IMR-90 (cell line): ENCODE measurements at regions not wholly inside any gene's neighbourhood (a gene's known extent, or its start where the extent isn't known, plus 50 kb on each side); places are given as distances from the start of the nearest gene placed in this dataset.

Experiments used
- ATAC-seq: fragments of 200-7000 bp; cut with Tn5 transposase; 2 replicates; pipeline ENCODE4 v1.9.1; 2020; ENCODE audit warnings: low read depth, mild to moderate bottlenecking, moderate library complexity
- BruUV-seq: library from RNA; stranded (reverse); fragments of 400-500 nt; replicated peaks from 2 replicates; lab custom pipeline; 2021; lab: Mats Ljungman, UMichigan
- CTCF ChIA-PET: fragments of 300-600 bp; formaldehyde crosslinking; extraction: SDS; loops from one replicate; lab custom pipeline; 2021; ENCODE audit warnings: antibody characterized with exemption; lab: Yijun Ruan, JAX
- POLR2A ChIA-PET: fragments of 300-600 bp; sonication (Branson Sonifier 250); formaldehyde crosslinking; loops from one replicate; lab custom pipeline; 2022; ENCODE audit warnings: antibody characterized with exemption; ENCODE audit not compliant: unreplicated experiment; lab: Charles Lee
- DNase-seq: peaks from one replicate; pipeline ENCODE4 v3.0.0; 2013
- H2AFZ ChIP-seq: replicated peaks from 2 replicates; pipeline ENCODE3; 2013; ENCODE audit warnings: low read length, mild to moderate bottlenecking; ENCODE audit not compliant: poor library complexity
- H2AK5ac ChIP-seq: 2 replicates; pipeline ENCODE4 v1.6.1; 2013; ENCODE audit warnings: low read depth, low read length, inconsistent platforms
- H2AK9ac ChIP-seq: replicated peaks from 2 replicates; pipeline ENCODE3; 2013; ENCODE audit warnings: mild to moderate bottlenecking, low read depth, low read length, moderate library complexity; ENCODE audit not compliant: poor library complexity
- H2BK120ac ChIP-seq: 2 replicates; pipeline ENCODE4 v1.6.1; 2013; ENCODE audit warnings: low read depth, low read length, inconsistent platforms
- H2BK15ac ChIP-seq: 3 replicates; pipeline ENCODE4 v1.6.1; 2013; ENCODE audit warnings: low read depth, low read length, inconsistent platforms
- H2BK20ac ChIP-seq: 2 replicates; pipeline ENCODE4 v1.6.1; 2013; ENCODE audit warnings: low read depth, mild to moderate bottlenecking, inconsistent platforms, low read length, moderate library complexity
- H2BK5ac ChIP-seq: 2 replicates; pipeline ENCODE4 v1.6.1; 2013; ENCODE audit warnings: mild to moderate bottlenecking, low read depth, low read length, inconsistent platforms; ENCODE audit not compliant: poor library complexity, severe bottlenecking
- H3K14ac ChIP-seq: replicated peaks from 2 replicates; pipeline ENCODE4 v1.6.1; 2013; ENCODE audit warnings: low read depth, low read length, inconsistent platforms
- H3K18ac ChIP-seq: 2 replicates; pipeline ENCODE4 v1.6.1; 2013; ENCODE audit warnings: low read depth, low read length, control low read depth
- H3K23ac ChIP-seq: 2 replicates; pipeline ENCODE4 v1.6.1; 2013; ENCODE audit warnings: low read depth, low read length, inconsistent platforms
- H3K27ac ChIP-seq: 2 replicates; pipeline ENCODE4 v1.5.1; 2013; ENCODE audit warnings: mild to moderate bottlenecking, control low read depth, low read length; ENCODE audit not compliant: insufficient read depth
- H3K27me3 ChIP-seq: 2 replicates; pipeline ENCODE4 v1.6.1; 2013; ENCODE audit warnings: low read length; ENCODE audit not compliant: control insufficient read depth, insufficient read depth
- H3K36me3 ChIP-seq: 2 replicates; pipeline ENCODE4 v1.6.1; 2013; ENCODE audit warnings: low read length, mixed read lengths; ENCODE audit not compliant: control insufficient read depth, insufficient read depth
- H3K4ac ChIP-seq: 2 replicates; pipeline ENCODE4 v1.6.1; 2013; ENCODE audit warnings: low read depth, low read length, inconsistent platforms
- H3K4me1 ChIP-seq: 2 replicates; pipeline ENCODE4 v1.6.1; 2013; ENCODE audit warnings: low read length, mixed read lengths; ENCODE audit not compliant: control insufficient read depth, insufficient read depth
- H3K4me2 ChIP-seq: 2 replicates; pipeline ENCODE4 v1.6.1; 2013; ENCODE audit warnings: low read depth, mild to moderate bottlenecking, control low read depth, low read length, moderate library complexity
- H3K4me3 ChIP-seq: 2 replicates; pipeline ENCODE4 v1.5.1; 2013; ENCODE audit warnings: low read depth, mild to moderate bottlenecking, control low read depth, low read length, moderate library complexity; ENCODE audit not compliant: insufficient read depth
- H3K56ac ChIP-seq: 2 replicates; pipeline ENCODE4 v1.6.1; 2013; ENCODE audit warnings: low read length, inconsistent platforms; ENCODE audit not compliant: insufficient read depth; ENCODE audit errors: extremely low read depth
- H3K79me1 ChIP-seq, 2 experiments: 2 replicates each; pipeline ENCODE4 v1.6.1; 2013; ENCODE audit warnings: low read length in 2 of 2, inconsistent platforms in 1 of 2, low read depth in 1 of 2
- H3K9ac ChIP-seq: 2 replicates; pipeline ENCODE4 v1.6.1; 2013; ENCODE audit warnings: low read depth, low read length, control low read depth
- H3K9me1 ChIP-seq: 2 replicates; pipeline ENCODE4 v1.6.1; 2013; ENCODE audit warnings: low read length, inconsistent platforms; ENCODE audit not compliant: insufficient read depth
- H3K9me3 ChIP-seq: 2 replicates; pipeline ENCODE4 v1.6.1; 2013; ENCODE audit warnings: low read length; ENCODE audit not compliant: control insufficient read depth, insufficient read depth
- H4K20me1 ChIP-seq: 2 replicates; pipeline ENCODE4 v1.6.1; 2013; ENCODE audit warnings: low read length, inconsistent platforms; ENCODE audit not compliant: insufficient read depth
- H4K5ac ChIP-seq: 2 replicates; pipeline ENCODE4 v1.6.1; 2013; ENCODE audit warnings: mild to moderate bottlenecking, low read depth, low read length, control low read depth
- H4K8ac ChIP-seq, 2 experiments: 2 replicates each; pipeline ENCODE4 v1.6.1; 2013; ENCODE audit warnings: low read depth in 2 of 2, low read length in 2 of 2, control low read depth in 1 of 2, inconsistent platforms in 1 of 2
- H4K91ac ChIP-seq: 2 replicates; pipeline ENCODE4 v1.6.1; 2013; ENCODE audit warnings: low read depth, low read length, inconsistent platforms; ENCODE audit not compliant: insufficient read depth
- BHLHE40 ChIP-seq: fragments of 150-350 bp; IDR thresholded peaks from 2 replicates; pipeline ENCODE4 v1.6.1; 2016; ENCODE audit warnings: mild to moderate bottlenecking, low read depth, low read length
- CTCF ChIP-seq: conservative IDR thresholded peaks from 2 replicates; pipeline ENCODE4 v1.5.1; 2012; ENCODE audit warnings: mild to moderate bottlenecking, low read depth, low read length, improper control_type of control experiment
- FOS ChIP-seq: fragments of 150-350 bp; IDR thresholded peaks from 2 replicates; pipeline ENCODE4 v1.6.1; 2016; ENCODE audit warnings: low read depth, low read length
- MAFK ChIP-seq: IDR thresholded peaks from 2 replicates; pipeline ENCODE4 v1.6.1; 2012; ENCODE audit warnings: low read depth, low read length, improper control_type of control experiment
- MAZ ChIP-seq: IDR thresholded peaks from 2 replicates; pipeline ENCODE4 v1.6.1; 2012; ENCODE audit warnings: low read depth, mild to moderate bottlenecking, low read length, improper control_type of control experiment, moderate library complexity, borderline replicate concordance
- POLR2A ChIP-seq: IDR thresholded peaks from 2 replicates; pipeline ENCODE4 v1.6.1; 2012; ENCODE audit warnings: mild to moderate bottlenecking, low read depth, low read length
- RAD21 ChIP-seq: IDR thresholded peaks from 2 replicates; pipeline ENCODE4 v1.6.1; 2012; ENCODE audit warnings: low read length, improper control_type of control experiment
- RCOR1 ChIP-seq: IDR thresholded peaks from 2 replicates; pipeline ENCODE4 v1.6.1; 2012; ENCODE audit warnings: mild to moderate bottlenecking, low read length, improper control_type of control experiment; ENCODE audit not compliant: insufficient replicate concordance
- SMC3 ChIP-seq: fragments of 150-350 bp; IDR thresholded peaks from 2 replicates; pipeline ENCODE4 v1.6.1; 2016; ENCODE audit warnings: low read depth, mild to moderate bottlenecking, antibody characterized with exemption, low read length, moderate library complexity
- WGBS, 2 experiments: methylation state at CpG; one replicate each; pipeline versions ENCODE4 v1.1.5 to v1.1.7; 2013; ENCODE audit warnings: missing lambda C conversion rate in 2 of 2; ENCODE audit not compliant: insufficient read length in 1 of 2; ENCODE audit errors: extremely low coverage in 2 of 2; 5-methylcytosine and 5-hydroxymethylcytosine counted together
- dilution Hi-C: fragments of 300-500 bp; cut with HindIII; formaldehyde crosslinking; loops from one replicate; pipeline ENCODE4 v1.14.3; 2018; ENCODE audit warnings: low sequenced_read_pairs; ENCODE audit not compliant: unreplicated experiment
- in situ Hi-C: fragments of 300-500 bp; cut with MboI; formaldehyde crosslinking; loops from 3 replicates; pipeline ENCODE4 v1.14.3; 2019; ENCODE audit warnings: low sequenced_read_pairs, inconsistent platforms, mixed read lengths
- intact Hi-C: fragments of 100-400 bp; cut with micrococcal nuclease; formaldehyde crosslinking; loops from 2 replicates; pipeline ENCODE4 v1.10.0; 2022

GRCh38 chr10:64497306-64497705 lies 976.1 kb downstream of the REEP3 start:
- Histone ChIP-seq H3K4ac (no peak overlapping the region), H2AK5ac (no peak overlapping the region), H3K4me3 (no peak overlapping the region), H3K27ac (no peak overlapping the region), H3K36me3 (no peaks in the 10 kb centered on the region), H2BK20ac (no peak overlapping the region), H4K5ac (no peak overlapping the region), H3K56ac (no peak overlapping the region), H3K9ac (no peak overlapping the region), H3K4me2 (no peak overlapping the region), H3K4me1 (no peaks in the 10 kb centered on the region), H2AFZ (no peak overlapping the region), H2BK120ac (no peak overlapping the region), H3K14ac (no peak overlapping the region), H4K20me1 (no peaks in the 10 kb centered on the region), H2BK15ac (no peak overlapping the region), H3K18ac (no peak overlapping the region), H3K23ac (no peak overlapping the region), H2BK5ac (no peak overlapping the region), H2AK9ac (no peak overlapping the region), H3K9me3 (no peaks in the 10 kb centered on the region), H3K79me1 (no peaks in the 10 kb centered on the region), H3K27me3 (no peaks in the 10 kb centered on the region), H3K9me1 (no peaks in the 10 kb centered on the region), H4K91ac (no peak overlapping the region), H4K8ac (no peak overlapping the region)
- BruUV-seq, result no TSS peak
- dilution Hi-C loops, result no loop called here
- DNase-seq (no peak), ATAC-seq (no peak)
- POLR2A ChIA-PET, result no interaction called here
- in situ Hi-C loops, result no loop called here
- WGBS, 2 experiments, result no CpG with 5 or more reads among the region's 8 CpGs
- TF ChIP-seq POLR2A (no peak), RAD21 (no peak), CTCF (no peak), MAZ (no peak), SMC3 (no peak), RCOR1 (no peak), BHLHE40 (no peak), MAFK (no peak), FOS (no peak)
- intact Hi-C loops, result no loop called here
- CTCF ChIA-PET, result no interaction called here
